Activated naive CD4-positive, alpha-beta T cell treated with anti-CD3 and anti-CD28 coated beads, Interleukin-2, amount 50 U/mL, for 16 hours (primary cell): ENCODE measurements at regions not wholly inside any gene's neighbourhood (a gene's known extent, or its start where the extent isn't known, plus 50 kb on each side); places are given as distances from the start of the nearest gene placed in this dataset.

Experiments
- DNase-seq: peaks from one replicate; pipeline ENCODE4 v3.0.0-alpha.2; 2020

DNA sequence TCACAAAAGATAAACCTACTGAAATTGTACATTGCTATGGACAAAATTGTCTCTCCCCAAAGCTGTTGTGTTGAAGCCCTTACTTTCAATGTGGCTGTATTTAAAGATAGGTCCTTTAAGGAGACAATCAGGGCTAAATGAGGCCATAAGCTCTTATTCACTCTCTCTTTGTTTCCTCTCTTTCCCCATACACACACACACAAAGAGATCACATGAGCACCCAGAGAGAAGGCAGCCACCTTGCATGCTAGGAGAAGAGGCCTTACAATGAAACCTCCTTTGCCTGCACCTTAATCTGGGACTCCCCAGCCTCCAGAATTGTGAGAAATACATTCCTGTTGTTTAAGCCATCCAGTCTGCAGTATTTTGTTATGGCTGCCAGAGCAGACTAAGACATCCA, 1295.6 kb upstream of the CDH6 start:
- DNase-seq, result no peak

DNA sequence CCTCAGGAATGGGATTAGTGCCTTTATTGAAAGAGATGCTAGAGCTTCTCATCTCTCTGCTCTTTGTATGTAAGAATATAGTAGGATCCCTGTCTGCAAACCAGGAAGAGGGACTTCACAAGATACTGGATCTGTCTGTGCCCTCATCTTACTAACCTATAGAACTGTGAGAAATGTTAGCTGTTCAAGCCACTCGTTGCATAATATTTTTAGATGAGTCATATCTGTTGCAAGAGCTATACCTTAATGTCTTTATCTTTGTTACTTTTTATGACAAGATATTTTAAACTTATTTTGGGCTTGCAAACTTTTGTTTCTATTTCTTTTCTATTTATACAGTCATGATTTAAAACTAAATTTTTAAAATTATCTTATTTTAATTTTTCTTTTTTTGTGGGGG, 1296.8 kb upstream of the CDH6 start:
- DNase-seq, result no peak

DNA sequence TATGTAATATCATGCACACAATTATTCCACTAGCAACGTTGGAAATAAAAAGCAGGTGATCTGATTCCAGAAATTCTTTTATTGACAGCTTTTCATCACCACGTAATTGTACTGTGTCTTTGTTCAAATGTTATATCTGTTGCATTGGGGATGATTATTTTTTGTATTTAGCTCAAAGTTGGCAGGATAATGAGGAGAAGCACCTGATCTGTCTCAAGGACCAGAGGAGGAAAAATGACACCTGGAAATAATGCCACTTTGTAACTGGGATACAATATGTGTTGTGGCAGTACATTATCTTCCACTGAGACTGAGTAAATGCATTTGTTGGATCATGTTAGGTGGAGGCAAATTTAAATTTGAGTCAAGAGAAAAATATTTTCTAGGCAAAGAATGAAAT, 1298.8 kb upstream of the CDH6 start:
- no peak for DNase-seq

DNA sequence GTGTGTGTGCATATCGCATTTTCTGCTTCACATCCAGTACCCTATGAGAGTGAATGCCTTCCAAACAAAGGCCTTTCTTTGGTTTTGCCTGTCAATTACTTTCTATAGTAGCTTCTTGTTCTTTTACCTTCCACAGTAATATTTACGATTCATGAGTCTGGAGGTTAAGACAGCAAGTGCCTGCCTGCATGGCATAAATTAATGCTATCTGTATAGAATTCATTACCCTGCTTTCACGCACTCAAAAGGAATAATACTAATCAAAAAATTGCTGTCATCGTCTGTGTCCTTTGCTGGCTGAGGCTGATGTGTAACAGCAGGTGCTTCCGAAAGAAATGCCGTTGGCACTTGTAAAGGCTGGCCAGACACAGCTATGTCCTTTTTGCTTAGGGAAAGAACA, 1304.4 kb upstream of the CDH6 start:
- DNase-seq, result no peak

DNA sequence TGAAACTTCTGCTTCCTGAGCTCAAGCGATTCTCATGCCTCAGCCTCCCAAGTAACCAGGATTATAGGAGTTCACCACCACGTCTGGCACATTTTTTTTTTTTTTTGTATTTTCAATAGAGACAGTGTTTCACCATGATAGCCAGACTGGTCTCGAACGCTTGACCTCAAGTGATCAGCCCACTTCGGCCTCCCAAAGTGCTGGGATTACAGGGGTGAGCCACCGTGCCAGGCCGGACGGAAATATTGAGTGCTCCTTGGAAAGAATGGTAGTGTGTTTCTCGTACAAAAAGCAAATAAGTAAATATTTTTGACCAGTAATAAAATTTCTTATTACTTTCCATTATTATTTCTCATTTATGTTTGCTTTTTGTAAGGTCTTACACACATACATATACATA, 1307.9 kb upstream of the CDH6 start:
- DNase-seq, result no peak

DNA sequence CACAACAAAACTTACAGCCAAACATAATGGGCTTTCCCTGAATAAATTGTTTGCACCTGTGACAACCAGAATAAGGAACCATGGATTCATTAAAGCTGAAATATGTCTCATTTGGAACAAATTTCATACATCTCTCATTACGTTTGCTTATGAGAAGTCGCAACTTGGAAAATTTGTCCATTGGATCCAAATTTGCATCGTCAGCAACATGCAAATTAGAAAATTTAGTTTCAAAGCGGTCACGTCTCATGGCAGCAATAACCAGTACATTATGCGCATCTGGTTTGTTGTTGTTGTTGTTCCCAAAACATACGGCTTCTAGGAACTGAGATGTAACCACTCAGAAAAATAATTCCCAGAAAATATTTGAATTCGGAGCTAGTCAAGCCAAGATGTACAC, 1311.5 kb upstream of the CDH6 start:
- DNase-seq, result no peak

DNA sequence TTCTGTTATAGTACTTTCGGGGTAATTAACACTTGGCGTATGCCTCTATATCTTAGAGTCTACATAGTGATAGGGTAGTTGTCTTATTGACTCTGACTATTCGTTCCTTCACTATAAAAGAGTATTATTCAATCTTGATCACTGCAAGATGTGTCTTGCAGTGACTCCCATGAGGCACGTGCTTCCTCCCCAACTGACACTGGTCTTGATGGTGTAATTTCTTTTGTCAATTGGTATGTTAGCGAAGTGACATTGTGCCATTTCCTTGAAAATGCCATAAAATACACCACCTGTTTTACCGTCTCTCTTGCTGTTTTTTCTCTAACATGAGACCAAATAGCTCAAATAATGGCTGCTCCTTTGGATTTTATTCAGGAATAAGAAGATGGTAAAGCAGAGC, 1314.1 kb upstream of the CDH6 start:
- DNase-seq, result no peak

DNA sequence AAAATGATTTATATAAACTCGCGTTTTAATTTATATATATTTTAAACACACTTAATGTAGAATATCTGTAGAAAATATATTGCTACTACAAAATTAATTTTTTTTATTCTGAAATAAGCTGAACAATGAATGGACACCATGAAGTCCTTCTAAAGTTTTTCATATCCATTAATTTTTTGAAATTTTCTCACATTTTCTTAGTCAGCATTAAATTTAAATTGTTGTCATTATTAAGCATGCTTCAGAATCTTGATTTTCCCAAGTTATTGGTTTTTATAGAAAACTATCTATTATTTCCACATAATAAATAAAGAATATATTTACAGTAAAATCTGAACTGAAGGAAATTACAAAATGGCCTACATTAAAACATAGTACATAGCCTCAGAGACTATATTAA, 1314.9 kb upstream of the CDH6 start:
- no peak for DNase-seq

DNA sequence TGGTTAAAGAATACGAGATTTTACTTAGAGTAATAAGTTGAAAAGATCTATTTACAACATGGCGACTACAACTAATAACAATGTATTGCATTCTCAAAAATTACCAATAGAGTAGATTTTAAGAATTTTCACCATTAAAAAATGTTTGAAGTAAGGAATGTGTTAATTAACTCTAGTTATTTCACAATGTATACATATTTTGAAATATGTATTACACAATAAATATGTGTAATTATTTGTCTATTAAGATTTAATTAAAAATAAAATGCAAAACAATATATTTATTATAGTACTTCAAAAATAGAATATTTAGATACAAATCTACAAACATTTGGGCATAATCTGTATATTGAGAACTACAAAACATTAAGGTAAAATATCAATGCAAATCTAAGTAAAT, 1326.3 kb upstream of the CDH6 start:
- no peak for DNase-seq

DNA sequence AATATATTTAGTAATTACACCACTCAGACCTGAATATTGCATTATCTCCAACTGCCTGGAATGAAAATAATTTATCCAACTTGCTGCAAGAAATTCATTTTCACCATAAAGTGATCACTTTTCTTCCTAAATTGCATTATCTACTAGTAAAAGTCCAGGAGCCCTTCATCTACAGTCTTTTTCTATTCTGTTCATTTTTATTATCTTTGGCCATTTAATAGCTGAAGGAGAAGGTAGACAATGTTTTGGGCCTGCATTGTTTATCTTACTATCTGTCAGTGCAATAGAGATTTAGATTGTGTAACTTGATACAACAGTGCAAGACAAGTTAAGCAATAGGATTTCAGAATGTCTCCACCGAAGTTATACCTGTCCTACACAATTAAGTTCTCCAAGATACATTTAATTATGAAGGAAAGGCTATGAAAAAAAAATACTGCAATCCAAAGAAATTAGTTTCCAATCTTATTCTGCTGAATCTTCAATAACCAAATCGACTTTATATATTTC, 1339.7 kb upstream of the CDH6 start:
- no peak for DNase-seq

DNA sequence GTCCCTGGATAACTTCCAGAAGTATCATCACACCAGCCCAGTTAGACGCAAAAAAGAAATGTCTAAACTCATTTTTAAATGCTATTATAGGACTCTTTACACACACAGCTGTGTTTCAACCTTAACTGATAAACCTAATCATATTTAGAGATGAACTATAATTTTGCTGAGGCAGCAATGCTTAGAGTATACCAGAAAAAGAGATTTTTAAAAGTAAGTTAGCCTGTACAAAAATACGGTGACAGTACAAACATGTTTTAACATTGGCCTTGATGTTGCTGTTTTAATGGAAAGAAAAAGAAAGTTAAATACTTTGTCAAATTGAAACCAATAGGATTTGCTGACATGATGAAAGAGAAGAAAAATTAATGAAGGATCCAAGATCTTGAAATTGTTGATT, 1341.2 kb upstream of the CDH6 start:
- no peak for DNase-seq

DNA sequence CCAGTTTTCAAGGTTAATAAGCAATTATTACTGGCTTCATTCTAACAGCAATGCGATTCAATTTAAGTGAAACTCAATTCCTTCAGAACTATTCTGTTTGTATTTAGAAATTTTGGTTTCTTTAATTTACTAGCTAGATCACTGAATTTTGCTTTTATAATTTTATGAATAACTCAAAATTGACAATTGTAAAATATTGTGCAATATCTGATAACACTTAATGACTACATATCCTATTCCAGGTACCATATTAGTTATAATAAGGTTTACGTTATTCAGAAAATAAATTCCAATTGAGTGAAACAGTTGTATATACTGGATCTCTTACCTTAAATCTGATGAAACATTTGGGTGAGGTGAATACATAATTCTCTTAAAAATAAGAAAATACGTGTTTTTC, 1348.3 kb upstream of the CDH6 start:
- no peak for DNase-seq

DNA sequence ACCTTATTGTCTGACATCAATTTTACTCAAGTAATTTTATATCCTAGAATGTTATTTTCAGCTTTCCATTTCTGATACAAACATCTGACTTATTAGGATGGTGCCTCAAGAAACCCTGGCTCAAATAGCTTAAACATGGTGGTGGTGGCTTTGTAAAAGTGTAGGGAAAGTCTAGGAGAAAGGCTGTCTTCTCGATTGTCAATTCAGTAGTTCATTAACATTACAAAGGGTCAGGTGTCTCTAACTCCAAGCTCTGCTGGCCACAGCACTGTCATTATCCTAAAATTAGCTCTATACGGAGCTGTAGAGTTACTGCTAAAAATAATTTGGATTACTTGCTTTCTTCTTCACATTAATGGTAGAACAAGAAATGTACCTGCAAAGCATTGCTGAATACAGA, 1360.1 kb upstream of the CDH6 start:
- no peak for DNase-seq

DNA sequence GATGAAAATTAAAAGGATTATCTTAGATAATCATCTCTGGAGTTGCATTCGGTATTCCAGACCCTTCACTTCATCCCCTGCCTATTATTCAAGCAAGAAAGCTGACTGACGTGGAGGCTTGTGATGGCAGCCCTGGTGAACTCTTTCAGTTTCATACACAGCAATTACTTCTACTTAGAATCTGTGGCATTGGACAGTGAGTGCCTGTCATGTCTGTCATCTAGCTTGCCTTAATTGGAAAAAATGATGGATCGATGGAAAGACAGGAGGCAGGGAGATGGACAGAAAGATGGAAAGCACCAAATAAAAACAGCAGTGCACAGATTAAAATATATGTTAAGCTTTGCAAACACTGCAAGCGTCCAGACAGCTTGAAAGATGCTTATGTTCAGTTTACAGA, 1371.0 kb upstream of the CDH6 start:
- DNase-seq, result no peak

DNA sequence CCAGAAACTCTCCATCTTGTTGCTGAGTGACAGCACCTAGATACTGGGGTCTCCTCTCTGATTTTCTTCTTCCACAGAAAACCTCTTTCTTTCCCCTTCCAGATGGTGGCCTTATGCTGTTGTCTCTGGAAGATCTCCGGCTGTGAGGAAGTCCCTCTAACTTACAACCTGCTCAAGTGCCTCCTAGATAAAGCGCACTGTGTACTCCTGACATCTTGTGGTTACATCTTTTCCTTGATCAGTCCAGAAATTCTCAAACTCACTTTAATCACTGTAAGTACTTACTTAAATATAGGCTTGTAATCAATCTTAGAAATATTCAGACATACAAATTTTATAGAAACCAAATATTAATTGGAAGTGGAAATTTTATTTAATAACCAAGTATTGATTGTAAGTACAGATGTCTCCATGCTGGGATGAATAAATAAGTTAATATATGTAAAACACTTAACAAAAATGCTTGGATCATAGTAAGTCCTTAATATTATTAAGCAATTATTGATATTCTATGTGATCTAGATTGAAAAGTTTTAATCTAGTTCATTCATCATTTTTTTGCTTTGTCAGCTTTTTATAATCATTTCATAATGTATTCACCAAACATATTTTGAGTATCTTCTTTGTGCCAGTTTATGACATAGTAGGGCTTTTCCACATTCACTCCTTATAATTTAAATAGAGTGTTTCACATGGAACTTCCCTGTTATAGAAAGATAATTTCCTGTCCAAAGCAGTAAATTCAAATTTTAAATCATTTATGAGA, 1381.4 kb upstream of the CDH6 start:
- DNase-seq, result no peak

DNA sequence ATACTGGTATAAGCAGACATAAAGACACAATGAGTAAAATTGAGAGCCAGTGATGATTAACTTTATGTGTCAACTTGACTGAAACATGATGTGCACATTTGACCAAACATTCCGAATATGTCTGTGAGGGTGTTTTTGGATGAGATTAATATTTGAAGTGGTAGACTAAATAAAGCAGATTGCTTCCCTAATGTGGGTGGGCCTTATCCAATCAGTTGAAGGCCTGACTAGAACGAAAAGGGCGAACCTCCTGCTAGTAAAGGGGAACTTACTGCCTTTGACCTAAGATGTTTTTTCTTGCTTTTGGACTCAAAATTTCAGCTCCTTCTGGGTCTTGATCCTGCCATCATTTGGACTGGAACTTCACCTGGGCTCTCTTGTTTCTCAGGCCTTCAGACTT, 1387.7 kb upstream of the CDH6 start:
- no peak for DNase-seq

DNA sequence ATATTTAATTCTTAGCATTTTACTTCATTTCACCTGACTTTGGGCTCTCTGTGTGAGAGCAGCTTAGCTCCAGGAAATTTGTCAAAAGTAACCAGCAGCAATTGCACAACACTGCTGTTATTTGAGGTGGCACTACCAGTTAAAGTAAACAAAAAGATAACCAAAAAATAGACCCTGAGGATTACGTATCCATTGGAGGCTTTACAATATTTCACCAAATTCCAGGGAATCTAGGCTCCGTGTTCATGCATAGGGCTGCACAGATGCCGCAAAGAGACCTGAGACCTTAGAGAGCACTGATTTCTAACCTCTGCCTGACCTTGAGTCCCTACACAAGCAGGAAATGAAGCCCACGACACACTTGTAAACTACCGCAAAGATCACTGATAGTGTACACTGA, 1392.7 kb upstream of the CDH6 start:
- DNase-seq, result no peak

DNA sequence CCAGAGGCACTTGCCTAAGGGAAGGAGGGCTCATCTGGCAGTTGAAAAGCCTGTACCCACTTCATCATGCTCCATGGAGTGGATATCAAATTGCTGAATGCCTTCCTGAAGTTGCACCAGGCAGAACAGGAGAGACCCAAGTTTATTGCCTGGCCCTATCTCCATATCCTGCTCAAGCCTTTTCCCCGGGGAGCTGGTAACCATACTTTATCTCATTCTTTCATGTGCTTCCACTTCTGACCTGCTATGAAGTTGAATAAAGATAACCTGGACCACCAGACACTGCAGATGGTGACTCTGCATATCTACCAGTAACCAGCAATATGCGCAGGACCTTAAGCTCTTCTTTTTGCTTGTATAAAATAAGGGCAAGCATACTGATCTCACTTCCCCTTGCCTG, 1397.5 kb upstream of the CDH6 start:
- no peak for DNase-seq

DNA sequence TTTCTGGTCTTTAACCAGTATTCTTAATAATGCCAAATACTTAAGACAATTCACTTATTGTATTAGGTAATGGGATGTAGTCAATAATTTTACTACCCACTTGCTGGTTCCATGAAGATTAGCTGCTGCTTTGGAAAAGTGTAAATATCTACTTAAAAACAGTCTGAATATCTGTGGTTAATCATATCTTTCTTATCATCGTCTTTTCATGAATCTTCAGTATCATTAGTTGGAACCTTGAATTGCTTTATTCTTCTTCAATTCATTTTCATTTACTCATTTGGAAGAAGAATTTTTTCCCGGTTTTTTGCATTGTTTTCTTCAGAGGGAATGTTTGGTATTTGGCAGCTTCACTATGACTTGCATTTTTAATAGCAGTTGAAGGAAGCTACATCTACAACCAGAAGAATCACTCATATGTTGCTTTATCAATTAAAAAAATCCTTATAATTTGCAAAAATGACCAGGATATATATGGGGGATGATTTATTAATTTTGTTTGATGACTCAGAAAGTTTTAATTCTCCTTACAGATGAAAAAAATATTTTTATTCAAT, 1398.3 kb upstream of the CDH6 start:
- DNase-seq, result no peak

DNA sequence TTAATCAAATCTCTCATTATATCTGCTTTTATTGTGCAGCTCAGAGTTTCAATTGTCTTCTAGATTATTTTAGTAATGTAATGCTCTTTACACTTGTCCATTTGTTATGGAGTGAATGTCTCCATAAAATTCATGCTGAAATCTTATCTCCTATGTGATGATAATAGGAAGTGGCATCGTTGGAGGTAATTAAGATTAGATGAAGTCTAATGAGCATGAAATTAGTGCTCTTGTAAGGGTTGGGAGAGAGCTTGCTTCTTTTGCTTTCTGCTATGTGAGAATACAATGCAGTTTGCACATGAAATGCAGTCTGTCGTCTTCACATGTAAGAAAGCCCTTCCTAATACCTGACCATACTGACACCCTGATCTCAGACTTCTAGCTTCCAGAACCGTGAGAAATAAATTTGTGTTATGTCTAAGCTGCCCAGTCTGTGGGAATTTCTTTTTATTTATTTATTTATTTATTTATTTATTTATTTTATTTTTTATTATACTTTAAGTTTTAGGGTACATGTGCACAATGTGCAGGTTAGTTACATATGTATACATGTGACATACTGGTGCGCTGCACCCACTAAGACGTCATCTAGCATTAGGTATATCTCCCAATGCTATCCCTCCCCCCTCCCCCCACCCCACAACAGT, 1399.2 kb upstream of the CDH6 start:
- DNase-seq, result no peak

DNA sequence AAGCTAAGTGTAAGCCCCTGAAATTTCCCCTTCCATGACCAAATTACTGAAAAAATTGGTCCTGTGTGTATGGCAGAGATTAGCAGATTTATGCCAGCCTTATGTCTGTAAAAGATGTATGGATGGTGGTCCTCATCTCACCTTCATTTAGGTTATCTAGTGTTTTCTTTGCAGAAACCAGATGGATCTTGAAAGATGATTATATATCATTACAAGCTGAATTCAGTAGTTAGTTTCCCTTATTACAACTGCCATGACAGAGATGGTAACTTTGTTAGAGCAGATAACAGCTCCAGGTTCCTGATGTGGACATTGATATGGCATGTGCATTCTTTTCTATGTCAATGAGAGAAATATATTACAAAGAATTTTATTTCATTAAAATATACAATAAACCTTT, 1403.2 kb upstream of the CDH6 start:
- no peak for DNase-seq

DNA sequence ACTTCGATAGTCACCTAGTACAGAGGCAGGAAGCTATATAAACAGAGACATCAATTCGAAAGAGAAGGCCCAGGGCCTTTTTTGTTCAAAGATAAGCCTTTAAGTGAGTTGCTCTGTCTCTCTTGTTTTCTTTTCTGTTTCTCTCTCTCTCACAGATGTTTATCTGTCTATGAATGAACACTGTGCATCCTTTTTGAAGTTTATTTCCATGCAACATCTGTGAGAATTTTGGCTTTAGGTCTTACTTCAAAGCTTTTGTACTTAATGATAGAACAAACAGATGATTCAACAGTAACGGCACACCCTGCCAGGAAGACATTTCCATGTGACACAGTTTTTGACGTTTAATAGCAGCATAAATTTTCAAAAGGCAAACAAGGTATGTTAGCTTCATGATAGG, 1413.1 kb upstream of the CDH6 start:
- DNase-seq, result no peak

DNA sequence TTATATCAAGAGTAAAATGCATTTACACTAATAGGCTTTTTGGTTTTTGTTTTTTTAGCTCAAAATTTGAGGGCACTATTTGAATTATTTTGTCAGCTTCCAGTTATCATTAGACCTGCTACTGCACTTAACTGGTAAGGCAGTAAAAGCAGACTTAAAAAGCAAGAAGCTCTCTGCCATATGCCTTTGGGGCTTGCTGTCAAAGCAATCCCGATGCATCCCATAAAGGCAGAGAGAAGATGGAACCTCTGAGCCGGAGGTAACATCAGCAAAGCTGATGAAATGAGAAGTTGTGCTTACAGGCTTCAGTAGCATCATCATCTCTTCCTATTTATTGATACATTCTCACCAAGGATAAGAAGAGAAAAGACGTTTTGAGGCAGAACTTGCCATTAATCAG, 1414.3 kb upstream of the CDH6 start:
- DNase-seq, result no peak

DNA sequence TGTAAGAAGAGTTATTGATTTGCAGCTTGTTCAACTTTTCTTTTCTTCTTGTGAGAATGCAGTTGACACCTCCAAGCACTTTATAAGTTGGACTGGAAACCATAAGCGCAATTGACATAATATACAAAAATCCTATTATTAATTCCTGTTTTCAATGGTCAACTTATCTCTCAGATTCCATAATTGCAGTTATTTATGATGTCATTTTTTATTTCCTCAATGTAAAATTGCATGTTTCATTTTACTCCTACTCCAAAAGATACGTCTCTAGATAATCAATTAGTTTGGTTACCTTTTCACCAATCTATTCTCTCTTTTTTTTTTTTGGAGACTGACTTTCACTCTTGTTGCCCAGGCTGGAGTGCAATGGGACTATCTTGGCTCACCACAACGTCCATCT, 1416.1 kb upstream of the CDH6 start:
- DNase-seq, result no peak

DNA sequence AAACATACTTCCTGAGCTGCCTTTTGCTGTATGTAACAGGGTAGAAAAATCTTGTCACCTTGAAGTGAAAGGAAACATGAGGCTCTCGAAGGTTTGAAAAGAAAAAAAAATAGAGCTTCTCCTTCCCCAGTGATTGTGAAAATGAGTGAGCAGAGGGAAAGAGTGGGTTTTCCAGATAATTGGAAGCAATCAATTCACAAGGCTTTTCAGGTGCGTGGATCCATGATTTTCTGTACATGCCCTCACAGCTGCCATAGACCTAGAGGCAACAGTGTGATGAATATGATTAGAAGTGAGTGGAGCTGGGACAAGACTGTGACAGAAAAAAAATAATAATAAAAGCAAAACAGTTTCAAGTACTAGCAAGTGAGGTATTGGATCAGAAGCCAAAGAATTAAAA, 1422.5 kb upstream of the CDH6 start:
- DNase-seq, result no peak
